HG02885 (cell line): ENCODE measurements at regions not wholly inside any gene's neighbourhood (a gene's known extent, or its start where the extent isn't known, plus 50 kb on each side); places are given as distances from the start of the nearest gene placed in this dataset.
A peak's percentile ranks its signal among the peaks of the same experiment; 100 is the strongest.

Experiments used
- ATAC-seq: cut with Tn5 transposase; IDR thresholded peaks from one replicate; pipeline ENCODE4 v1.9.1; 2021; ENCODE audit warnings: mild to moderate bottlenecking; ENCODE audit not compliant: unreplicated experiment, poor library complexity

DNA sequence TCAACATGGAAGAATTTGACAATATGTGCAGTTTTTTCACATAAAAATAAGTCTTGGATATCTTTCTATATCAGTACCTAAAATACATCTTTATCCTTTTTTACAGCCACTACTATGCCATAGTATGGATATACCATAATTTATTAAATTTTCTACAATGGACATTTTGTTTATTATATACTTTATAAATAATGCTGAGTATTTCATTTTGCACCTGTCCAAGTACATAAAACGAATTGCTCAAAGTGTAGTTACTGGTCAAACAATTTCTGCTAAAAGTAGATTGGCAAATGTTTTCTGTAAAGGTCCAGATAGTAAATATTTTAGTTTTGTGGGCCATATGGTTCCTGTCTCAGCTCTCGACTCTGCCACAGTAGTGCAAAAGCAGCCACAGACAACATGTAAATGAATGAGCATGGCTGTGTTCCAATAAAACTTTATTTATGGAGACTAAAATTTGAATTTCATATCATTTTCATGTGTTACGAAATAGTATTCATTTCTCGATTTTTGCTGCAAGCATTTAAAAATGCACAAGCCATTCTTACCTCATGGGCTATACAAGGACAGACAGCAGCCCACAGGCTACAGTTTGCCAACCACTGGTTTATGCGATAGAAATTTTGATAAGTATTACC, 96.9 kb upstream of the STEAP1B start:
- no peak for ATAC-seq

DNA sequence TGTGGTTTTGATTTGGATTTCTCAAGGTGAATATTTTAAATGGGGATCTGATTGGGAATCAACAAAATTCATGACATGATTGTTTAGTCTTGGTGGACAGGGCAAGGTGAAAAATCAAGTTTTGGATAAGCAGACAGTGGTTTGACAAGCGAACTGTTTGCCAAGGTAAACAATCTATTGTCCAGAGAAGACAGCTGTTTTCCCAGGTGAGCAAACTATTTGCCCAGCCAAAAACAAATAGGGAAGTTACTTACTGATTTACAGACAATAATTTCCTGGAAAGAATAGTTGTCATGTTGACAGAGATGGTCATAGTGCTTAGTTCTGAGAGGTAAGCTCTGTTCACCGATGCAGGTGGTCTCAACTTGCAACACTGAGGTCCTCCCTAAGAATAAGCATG, 94.0 kb upstream of the STEAP1B start:
- ATAC-seq: no peak

DNA sequence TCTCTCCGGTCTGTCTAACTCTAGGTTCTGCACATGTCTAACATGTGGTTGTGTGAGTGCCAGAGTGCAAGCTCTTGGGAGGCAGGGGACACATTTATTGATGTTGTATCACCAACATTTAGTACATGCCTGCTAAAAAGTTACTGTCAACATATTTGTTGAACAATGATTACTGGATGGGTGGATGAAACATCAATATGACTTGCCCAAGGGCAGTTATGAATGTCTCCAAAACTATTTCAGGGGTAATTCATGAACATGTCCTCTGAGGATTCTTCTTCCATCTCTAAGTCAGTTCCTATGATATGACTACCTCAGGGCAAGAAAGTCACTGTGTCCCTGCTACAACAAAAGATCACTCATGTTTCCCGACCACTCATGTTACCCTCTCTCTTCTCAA, 91.3 kb upstream of the STEAP1B start:
- ATAC-seq: no peak

DNA sequence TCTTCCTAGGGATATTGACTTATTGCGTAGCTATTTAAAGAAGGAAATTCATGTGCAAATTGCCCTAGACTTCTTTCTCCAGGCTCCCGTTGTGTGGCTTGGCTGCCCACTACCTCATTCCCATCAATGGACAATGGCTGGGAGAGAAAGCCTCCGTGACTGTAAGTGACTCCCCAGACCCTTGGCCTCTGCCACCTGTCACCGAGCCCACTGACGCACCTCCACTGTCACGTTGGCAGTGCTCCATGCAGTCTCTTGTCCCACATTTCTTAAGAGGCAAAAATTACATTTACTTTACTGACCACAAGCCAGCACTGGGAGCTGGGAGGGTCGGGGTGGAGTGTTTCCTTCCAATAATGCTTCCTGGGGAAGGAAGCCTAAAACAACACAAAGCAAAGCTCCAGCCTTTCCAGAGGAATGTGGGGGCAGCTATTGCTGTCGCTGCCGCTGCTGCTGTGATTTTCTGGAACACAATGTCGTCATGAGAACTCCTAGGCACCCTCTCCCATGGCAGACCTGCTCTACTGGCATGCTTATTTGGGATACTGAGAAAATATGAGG, 89.7 kb upstream of the STEAP1B start:
- no peak for ATAC-seq

GRCh38 chr7:22588351-22588750, 88.4 kb upstream of the STEAP1B start:
- ATAC-seq: no peak

- ATAC-seq: no peak
Measured at GRCh38 chr7:22587322-22587721, 87.3 kb upstream of the STEAP1B start.

GRCh38 chr7:22586786-22587140, 86.8 kb upstream of the STEAP1B start:
- ATAC-seq: no peak

DNA sequence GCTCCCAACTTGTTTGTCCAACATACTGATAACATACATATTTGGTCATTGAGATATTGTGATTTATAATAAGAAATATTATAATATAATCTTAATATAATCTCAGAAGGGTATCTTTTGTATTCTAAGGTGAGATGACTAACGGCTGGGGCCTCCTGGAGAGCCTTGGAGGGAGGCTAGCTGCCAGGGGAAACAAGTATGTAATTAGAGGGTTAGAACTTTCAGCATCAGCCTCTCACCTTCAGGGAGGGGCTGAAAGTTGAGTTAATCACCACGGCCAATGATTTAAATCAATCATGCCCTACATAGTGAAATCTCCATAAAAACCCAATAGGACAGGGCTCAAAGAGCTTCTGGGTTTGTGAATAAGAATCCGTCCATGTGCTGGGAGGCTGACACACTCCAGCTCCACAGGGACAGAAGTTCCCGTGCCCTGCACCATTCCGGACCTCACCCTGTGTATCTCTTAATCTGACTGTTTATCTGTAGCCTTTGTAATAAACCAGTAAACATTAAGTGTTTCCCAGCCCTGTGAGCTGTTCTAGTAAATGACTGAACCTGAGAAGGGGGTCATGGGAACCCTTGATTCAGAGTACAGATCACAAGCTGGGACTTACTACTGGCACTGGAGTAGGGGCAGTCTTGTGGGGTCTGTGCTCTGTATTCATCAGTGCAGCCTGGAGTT, 86.3 kb upstream of the STEAP1B start:
- ATAC-seq: no peak

DNA sequence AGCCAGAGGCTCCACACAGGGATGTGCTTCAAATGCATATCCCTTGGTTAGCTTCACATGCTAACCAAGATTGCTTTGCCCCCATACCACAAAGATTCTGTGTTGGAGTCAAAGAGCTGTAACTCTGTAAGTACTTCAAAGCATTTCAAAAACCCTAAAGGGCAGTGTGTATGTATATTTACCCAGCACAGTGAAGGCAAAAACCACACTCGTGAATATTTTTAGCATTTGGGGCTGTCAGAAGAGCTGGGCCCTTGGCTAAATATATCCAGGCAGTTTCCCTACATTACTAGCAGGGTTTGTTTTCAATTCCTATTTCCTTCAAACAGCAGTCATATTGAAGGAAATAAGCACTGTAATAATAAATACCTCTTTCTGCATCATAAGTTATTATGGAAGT, 84.2 kb upstream of the STEAP1B start:
- ATAC-seq: peak; percentile 89

GRCh38 chr7:22582863-22583622, 83.1 kb upstream of the STEAP1B start:
- ATAC-seq: no peak

GRCh38 chr7:22581099-22581498, 81.1 kb upstream of the STEAP1B start:
- no peak for ATAC-seq

- ATAC-seq: no peak
Measured at GRCh38 chr7:22579961-22580360, 80.0 kb upstream of the STEAP1B start.

GRCh38 chr7:22578007-22578733, 78.2 kb upstream of the STEAP1B start:
- ATAC-seq: no peak

GRCh38 chr7:22577470-22578001, 77.5 kb upstream of the STEAP1B start:
- ATAC-seq: no peak

- ATAC-seq: no peak
Measured at GRCh38 chr7:22576612-22577469, 76.9 kb upstream of the STEAP1B start.

GRCh38 chr7:22574754-22575520, 74.9 kb upstream of the STEAP1B start:
- ATAC-seq: no peak

DNA sequence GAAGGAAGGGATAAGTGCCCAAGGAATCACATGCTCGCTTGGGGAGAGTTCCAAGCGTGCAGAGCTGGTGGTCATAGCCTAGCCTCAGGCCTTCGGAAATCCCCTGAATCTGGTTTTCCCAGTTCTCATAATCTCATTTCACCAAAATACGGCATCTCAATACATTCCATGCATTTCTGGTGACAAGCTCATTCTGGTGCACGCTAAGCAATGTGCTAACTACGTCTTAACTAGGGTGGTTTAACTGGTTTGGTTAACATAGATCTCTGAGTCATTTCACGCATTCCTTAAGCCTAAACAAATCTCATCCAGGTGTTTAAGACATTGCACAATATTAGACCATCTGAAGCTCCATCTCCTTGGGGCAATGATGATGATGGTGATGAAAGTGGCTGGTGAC, 72.9 kb upstream of the STEAP1B start:
- no peak for ATAC-seq

DNA sequence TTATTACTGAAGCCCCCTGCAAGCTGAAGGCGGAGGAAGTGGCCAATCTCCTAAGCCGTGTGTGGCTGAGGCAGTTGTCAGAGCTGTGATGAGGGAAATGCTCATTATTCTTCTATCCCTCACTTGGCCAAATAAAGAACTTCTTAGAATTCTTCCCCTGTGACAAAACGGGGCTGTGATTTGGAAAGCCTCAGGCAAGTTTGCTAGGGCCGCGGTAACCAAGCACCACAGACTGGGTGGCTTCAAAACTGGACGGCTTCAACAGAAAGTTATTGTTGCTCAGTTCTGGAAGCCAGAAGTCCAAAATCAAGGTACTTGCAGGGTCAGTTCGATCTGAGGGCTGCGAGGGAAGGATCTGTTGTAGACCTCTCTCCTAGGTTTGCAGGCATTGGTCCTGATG, 72.3 kb upstream of the STEAP1B start:
- ATAC-seq: no peak

GRCh38 chr7:22571766-22572165, 71.8 kb upstream of the STEAP1B start:
- no peak for ATAC-seq
